GM12891 (cell line): ENCODE measurements at regions not wholly inside any gene's neighbourhood (a gene's known extent, or its start where the extent isn't known, plus 50 kb on each side); places are given as distances from the start of the nearest gene placed in this dataset.

ENCODE experiments used
- POLR2A ChIP-seq: IDR thresholded peaks from 2 replicates; pipeline ENCODE4 v1.6.1; 2011; ENCODE audit warnings: low read depth, low read length, control low read depth
- TAF1 ChIP-seq: IDR thresholded peaks from 2 replicates; pipeline ENCODE4 v1.6.1; 2011; ENCODE audit warnings: low read depth, low read length, control low read depth

DNA sequence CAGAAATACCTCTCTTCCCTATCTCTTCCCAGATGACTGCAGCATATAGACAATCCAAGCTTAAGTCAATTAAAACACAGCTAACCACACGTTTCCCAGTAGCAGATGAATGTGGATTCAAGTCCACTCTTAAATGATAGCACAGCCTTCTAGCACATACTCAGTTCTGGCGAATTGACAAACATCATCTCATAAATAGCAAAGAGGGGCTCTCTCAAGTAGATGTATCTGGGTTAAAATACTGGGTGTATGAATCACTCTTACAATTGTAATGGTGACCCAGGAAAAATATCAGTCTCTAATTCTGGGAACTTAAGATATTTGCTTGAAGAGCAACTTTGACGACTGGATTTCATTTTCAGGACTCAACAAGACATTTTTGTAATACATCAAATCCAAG lies 67.0 kb upstream of the HAPLN1 start:
- TF ChIP-seq POLR2A (no peak), TAF1 (no peak)
